ENCODE measurements at regions not wholly inside any gene's neighbourhood (a gene's known extent, or its start where the extent isn't known, plus 50 kb on each side); places are given as distances from the start of the nearest gene placed in this dataset.

DNA sequence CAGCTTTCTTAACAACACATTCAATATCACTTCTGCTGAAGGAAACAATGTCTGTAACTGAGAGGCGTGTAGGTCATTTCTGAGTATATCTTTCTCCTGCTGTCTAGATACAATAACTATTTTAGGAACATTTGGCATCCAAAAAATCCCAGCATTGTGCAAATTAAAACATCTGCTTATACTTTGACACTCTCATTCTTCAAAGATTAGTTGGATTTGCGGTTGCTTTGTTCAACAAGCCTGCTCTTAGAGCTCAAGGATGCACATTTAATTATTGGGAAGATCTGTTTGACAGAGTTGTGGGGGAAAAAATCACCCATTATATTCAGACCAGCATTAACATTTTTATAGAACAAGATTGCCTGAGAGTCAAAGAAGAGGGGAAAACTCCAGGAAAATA is 449.5 kb upstream of the HNRNPA3 start:
- TF ChIP-seq GATA2 (IDR thresholded peaks at IDR 0.05; ENCODE audit: low read depth, low read length) (no peak), GATA3 (IDR thresholded peaks at IDR 0.05; ENCODE audit: low read depth, low read length) (no peak)

Data from SH-SY5Y (cell line).